ENCODE measurements at regions not wholly inside any gene's neighbourhood (a gene's known extent, or its start where the extent isn't known, plus 50 kb on each side); places are given as distances from the start of the nearest gene placed in this dataset.

DNA sequence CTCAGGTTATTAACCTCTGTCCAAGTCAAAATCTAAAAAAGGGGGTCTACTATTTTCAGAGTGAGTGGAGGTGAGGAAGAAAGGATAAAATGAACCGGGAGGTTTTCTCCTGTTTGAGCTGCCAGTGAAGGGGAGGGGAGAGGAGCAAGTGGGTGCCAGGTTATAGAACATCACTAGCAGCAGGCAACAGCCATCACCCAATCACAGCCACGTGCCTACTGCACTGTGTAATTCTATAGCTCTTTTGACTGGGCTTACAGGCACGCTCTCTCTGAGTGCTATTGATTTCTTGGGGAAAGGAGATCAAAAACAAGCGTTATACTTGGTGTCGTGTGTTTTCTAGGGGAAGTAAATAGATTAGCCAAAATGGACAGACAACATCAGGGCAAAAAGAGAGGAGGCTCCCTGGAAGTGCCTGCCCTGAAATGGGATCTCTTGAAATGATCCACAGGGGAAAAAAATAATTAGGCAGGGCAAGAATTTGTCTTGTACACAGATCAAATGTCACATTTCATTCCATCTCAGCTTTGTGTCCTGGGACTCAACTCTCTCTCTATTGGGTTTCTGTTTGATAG lies 300.5 kb upstream of the LCORL start:
- TF ChIP-seq, protein P1, sequence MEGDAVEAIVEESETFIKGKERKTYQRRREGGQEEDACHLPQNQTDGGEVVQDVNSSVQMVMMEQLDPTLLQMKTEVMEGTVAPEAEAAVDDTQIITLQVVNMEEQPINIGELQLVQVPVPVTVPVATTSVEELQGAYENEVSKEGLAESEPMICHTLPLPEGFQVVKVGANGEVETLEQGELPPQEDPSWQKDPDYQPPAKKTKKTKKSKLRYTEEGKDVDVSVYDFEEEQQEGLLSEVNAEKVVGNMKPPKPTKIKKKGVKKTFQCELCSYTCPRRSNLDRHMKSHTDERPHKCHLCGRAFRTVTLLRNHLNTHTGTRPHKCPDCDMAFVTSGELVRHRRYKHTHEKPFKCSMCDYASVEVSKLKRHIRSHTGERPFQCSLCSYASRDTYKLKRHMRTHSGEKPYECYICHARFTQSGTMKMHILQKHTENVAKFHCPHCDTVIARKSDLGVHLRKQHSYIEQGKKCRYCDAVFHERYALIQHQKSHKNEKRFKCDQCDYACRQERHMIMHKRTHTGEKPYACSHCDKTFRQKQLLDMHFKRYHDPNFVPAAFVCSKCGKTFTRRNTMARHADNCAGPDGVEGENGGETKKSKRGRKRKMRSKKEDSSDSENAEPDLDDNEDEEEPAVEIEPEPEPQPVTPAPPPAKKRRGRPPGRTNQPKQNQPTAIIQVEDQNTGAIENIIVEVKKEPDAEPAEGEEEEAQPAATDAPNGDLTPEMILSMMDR (IDR thresholded peaks at IDR 0.05; ENCODE audit: extremely low read depth, missing control alignments), result no peak
- DNase-seq (ENCODE audit: low spot score), result no peak

DNA sequence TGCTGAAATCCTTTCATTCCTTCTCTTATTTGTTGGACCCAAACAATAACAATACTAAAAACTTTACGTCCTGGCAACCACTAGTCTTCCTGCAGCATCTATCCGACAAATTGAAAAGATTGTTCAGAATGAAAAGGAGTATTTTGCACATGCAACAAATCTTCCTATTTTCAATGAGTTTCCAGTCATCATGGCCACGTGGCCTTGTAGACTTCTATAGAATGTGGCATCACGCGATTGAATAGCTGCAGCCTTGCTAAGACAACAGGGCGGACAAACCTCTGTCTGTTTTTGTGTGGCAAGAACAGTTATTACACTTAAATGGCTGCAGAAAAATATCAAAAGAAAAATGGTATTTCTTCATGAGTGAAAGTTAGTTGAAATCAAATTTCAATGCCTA lies 297.9 kb upstream of the LCORL start:
- TF ChIP-seq, protein P1 (IDR thresholded peaks at IDR 0.05; ENCODE audit: extremely low read depth, missing control alignments), result no peak
- no peak for DNase-seq (ENCODE audit: low spot score)

DNA sequence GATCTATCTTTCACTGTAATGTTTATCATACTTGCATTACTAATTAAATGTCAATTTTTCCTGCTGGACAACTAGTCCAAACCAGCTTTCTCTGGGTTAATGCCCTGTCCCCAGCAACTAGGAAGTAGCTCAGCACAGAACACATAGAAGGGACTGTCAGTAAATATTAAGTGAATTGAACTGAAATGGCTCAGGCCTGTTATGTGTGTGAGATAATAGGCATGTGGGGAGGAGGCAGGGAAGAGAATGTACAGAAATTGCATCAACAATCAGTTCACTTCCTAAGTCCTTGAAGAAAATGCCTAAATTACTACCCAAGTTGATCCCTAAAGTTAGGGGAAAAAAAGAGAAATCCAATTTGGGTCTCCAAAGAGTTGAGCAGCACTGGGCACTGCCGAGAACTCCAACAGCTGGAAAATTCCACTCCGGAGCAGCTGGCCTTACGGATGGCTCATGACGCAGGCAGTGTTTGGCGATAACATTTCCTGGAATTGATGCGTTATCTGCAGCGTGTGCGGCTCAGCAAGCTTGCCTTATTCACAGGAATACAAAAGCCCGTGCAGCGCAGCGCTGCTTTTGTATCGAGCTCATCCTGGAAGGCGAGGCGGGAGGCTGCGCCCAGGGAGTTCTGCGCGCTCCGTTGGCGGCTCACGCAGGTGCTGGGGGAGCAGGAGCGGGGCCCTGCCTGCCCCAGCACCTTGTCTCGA lies 297.3 kb upstream of the LCORL start:
- DNase-seq (ENCODE audit: low spot score), result no peak

DNA sequence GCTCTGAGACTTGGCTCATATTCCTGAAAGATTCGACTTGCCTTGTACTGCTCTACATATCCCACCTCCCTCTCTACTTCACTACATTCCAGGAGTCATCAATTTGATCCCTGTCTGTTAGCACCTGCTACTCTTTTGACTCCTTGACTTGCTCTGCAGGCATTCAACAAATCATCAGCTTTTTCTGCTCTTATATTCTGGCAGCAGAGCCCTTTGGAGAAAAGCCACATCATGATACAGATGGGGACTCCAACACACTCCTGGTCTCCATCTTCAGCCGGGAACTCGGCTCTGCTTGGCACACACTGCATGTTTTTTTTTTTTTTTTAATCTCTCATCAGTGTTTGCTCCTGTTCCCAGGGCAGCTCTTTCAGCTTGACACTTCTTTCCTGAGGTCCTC lies 293.2 kb upstream of the LCORL start:
- no peak for DNase-seq (ENCODE audit: low spot score)
- TF ChIP-seq, protein P1 (IDR thresholded peaks at IDR 0.05; ENCODE audit: extremely low read depth, missing control alignments), result no peak

More for the DNA sequence above, 297.3 kb upstream of the LCORL start:
- TF ChIP-seq, protein P1 (IDR thresholded peaks at IDR 0.05; ENCODE audit: extremely low read depth, missing control alignments), result no peak

DNA sequence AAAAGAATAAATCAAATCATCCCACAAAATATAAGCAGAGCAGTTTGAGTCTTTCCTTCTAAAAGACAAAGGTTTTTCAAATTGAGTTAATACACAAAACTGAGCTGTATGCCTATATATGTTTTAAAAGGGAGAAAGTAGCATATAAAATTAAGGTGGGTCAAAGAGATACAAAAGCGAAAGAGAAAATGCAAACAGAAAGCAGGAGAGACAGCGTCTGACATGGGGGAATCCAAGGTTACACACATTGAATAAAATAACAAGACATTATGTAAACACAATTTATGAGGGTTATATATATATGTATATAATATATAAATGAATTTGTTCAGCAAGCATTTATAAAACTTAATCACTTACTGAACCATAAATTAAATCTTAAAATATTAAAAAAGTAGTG lies 276.1 kb upstream of the LCORL start:
- TF ChIP-seq, protein P1 (IDR thresholded peaks at IDR 0.05; ENCODE audit: extremely low read depth, missing control alignments), result no peak
- DNase-seq (ENCODE audit: low spot score), result no peak

DNA sequence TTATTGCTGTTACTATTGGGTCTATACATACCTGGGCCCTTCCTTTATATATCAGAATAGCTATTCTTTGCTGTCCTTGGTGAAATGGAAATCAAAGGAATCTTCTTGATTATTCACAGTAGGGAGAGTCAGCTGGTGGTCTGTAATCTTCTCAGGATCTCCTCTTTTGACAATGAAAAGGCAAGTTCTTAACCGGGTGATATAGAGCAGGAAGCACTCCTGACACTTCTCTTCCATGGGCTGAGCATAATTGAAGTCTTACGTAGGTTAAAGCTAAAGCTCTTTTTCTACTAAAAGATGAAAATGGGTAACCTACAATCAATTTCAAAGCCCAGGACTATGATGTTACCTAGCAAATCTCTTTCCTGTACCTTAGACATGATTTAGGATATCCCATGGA lies 274.9 kb upstream of the LCORL start:
- TF ChIP-seq, protein P1 (IDR thresholded peaks at IDR 0.05; ENCODE audit: extremely low read depth, missing control alignments), result no peak
- DNase-seq (ENCODE audit: low spot score), result no peak

DNA sequence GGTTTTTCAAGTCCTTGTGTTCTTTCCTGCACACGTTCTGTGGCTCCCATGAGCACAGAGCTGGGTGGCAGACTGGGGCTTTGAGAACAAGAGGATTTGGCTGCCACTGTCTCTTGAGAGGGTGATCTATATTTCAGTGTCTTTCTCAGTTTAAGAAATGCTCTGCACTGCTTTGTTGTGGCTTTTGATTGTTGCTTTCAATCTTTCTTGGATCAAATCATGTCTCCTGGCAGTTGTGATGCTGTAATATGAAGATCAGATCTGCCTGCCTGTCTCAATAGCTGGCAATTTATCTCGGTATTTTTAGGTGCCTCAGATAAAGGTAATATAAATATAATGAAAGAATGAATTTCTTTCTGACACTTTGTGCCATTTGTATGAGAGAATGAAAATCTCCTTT lies 273.3 kb upstream of the LCORL start:
- TF ChIP-seq, protein P1 (IDR thresholded peaks at IDR 0.05; ENCODE audit: extremely low read depth, missing control alignments), result no peak
- no peak for DNase-seq (ENCODE audit: low spot score)
